ENCODE measurements at regions not wholly inside any gene's neighbourhood (a gene's known extent, or its start where the extent isn't known, plus 50 kb on each side); places are given as distances from the start of the nearest gene placed in this dataset.

DNA sequence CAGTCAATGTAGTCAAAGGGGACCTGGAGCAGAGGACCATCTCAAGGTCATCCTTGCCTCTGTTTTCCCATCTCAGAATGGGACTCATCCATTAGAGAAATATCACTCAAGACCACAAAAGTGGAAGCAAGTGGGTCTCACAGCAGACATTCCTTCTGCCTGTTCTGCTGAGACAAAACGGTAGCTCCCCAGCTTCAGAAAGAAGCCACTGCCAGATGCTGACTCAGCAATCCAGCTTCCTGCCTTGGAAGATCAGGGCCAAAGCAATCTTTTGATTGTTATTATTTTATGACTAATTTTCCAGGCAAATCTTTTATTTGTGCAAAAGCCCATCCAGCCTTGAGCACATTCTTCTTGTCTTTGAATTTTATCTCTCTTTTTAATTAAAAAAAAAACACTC lies 86.8 kb downstream of the CCT6B start:
- no peak for DNase-seq (ENCODE audit: low spot score)

DNA sequence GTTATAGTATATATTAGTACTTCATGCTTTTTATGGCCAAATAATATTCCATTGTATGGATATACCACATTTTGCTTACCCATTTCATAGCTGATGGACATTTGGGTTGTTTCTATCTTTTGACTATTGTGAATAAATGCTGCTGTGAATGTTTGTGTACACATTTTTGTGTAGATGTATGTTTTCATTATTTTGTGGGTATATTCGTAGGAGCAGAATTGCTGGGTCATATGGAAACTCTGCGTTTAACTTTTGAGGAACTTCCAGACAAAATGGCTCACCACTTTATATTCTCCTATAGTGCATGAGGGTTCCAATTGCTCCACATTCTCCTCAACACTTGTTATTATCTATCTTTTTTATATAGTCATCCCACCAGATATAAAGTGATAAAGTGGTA lies 88.6 kb downstream of the CCT6B start:
- no peak for DNase-seq (ENCODE audit: low spot score)

DNA sequence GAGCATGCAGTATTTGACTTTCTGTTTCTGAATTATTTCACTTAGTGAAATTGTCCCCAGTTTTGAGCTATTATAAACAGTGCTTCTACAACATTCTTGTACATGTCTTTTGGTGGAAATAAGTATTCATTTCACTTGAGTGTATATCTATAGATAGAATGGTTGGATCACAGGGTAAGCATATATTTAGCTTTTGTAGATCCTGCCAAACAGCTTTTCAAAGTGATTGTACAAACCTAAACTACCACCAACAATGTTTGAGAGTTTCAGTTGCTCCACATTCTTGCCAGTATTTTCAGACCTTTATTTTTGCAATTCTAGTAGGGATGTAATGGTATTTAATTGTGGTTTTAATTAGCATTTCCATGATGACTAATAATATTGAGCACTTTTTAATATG lies 91.6 kb downstream of the CCT6B start:
- no peak for DNase-seq (ENCODE audit: low spot score)

DNA sequence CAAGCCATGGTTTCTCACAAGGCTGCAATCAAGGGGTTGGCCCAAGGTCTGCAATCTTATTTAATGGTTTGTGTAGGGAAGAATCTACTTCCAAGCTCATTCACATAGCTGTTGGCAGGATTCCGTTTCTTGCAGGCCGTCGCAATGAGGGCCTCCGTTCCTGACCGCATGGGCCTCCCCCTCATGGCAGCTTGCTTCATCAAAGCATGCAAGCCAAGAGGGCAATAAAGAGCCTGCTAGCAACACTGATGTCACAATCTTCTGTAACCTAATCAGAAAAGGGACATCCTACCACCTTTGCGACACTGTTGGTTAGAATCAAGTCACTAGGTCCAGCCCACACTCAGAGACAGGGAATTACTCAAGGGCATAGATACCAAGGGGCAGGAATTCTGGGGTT lies 95.5 kb downstream of the CCT6B start:
- no peak for DNase-seq (ENCODE audit: low spot score)

DNA sequence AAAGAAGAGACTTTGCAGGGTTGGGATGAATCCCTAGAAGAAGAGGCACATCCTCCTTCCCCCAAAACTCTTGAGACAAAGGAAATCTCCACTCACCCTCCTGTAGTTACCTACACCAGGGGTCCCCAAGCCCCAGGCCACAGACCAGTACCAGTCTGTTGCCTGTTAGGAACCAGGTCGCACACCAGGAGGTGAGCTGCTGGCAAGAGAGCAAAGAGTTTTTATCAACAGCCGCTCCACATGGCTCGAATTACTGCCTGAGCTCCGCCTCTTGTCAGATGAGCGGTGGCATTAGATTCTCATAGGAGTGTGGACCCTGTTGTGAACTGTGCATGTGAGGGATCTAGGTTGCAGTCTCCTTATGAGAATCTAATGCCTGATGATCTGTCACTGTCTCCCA lies 98.9 kb downstream of the CCT6B start:
- no peak for DNase-seq (ENCODE audit: low spot score)

DNA sequence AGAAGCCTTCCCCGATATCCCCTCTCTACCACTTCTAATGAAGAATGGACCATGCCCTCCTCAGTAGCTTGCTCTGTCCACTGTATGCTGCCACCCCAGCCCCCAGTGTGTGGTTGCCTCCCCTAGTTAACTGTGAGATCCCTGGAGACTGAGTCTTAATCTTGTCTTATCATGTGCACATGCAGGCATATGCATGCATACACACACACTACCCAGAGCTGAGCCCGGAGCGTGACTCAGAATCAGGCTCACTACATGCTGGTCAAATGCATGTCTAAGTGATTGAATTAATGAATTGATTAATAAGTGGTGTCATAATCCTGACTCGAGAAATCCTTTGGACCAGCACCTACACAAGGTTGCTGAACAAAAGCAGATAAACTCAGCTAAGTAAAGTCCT lies 99.4 kb downstream of the CCT6B start:
- no peak for DNase-seq (ENCODE audit: low spot score)

DNA sequence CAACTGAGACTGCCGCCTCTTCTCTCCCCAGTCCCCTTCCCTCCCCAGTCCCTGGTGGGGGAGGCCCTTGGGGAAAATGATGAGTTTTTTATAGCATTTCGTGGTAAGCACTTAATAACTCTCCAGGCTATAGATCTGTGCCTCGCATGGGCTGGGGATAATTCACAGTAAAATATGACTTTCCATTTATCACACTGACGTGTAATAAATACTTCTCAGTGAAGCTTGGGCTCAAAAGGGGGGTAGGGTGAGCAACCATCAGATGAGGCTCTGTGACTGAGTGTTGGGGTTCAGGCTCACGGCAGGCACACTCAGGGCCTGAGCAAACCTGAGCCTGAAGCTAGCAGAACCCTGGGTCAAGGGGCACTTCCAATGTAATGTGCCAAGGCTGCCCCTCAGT lies 101.6 kb downstream of the CCT6B start:
- DNase-seq (ENCODE audit: low spot score) = no peak

DNA sequence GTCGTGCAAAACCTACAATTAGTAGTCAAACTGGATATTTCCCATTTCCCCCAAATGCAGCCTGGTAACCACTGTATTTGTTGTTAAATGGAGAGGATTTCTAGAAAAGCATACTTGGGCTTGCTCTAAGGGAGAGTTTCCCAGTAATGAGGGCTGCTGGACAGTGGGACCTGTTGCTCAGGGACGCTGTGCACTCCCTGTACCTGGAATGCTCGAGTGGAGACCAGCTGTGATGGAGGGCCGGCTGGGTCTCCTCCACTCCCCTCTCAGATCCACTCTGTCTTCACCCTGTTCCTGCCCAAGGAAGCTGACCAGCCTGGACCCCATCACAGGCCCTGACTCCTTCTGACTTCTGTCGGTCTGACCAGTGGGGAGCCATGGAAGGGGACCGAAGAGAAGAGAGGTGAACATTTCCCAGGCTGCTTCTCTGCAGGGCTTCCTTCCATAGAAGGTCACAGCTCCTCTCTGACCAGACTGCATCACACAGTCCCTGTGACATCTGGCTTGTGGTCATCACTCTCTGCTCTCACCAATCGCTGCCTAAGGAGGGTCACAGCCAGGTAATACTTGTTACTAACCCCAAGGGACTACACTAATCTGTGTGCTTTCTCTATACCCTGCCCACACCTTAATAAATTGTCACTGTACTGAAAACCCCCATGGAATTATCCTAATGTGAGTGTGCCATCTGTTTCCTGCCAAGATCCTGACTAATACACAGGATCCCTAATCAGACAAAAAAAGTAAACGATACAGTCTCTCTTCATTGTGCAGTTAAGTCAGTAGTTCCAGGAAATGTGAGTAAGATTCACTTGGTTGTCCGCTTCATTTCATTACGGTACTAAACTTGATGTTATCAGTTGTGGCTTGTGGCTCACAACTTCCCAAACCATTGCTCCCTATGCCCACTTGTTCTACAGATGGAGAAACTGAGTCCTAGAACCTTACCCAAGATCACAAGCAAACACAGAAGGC lies 102.4 kb downstream of the CCT6B start:
- DNase-seq (ENCODE audit: low spot score) = no peak

DNA sequence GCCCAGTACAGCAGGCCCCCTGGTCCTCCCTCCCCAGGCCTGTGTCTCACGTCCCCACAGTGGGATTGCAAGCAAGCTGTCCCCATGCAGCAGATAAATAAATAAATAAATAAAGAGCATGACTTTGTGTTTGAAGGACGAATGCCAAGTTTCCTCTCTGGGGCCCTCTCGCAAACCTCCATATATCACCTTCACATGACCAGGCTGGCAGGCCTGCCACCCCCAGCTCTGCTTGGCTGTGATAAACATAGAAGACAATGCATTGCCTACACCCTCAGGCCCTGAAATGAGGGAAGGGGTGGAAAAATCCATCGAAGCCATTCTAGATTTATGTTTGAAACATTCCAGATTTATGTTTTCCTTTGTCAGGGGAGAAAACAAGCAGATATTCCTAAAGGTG lies 107.3 kb downstream of the CCT6B start:
- DNase-seq (ENCODE audit: low spot score) = no peak

DNA sequence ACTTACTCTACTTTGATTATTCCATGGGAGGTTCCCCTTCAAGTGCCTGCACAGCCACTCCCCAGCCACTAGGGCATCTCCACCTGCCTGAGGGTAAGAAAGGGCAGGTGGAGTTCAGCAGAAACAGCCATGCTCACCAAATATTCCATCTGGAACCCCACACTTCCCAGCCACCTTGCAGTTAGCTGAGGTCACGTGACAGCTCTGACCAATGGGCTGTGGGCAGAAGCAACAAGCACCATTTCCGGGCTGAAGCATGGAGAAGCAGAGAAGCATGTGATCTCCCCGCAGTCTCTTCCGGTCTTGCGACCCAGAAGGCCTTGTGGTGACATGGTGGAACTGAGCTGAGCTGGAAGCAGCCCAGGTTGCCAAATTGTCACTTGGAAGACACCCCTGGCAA lies 108.6 kb downstream of the CCT6B start:
- no peak for DNase-seq (ENCODE audit: low spot score)

DNA sequence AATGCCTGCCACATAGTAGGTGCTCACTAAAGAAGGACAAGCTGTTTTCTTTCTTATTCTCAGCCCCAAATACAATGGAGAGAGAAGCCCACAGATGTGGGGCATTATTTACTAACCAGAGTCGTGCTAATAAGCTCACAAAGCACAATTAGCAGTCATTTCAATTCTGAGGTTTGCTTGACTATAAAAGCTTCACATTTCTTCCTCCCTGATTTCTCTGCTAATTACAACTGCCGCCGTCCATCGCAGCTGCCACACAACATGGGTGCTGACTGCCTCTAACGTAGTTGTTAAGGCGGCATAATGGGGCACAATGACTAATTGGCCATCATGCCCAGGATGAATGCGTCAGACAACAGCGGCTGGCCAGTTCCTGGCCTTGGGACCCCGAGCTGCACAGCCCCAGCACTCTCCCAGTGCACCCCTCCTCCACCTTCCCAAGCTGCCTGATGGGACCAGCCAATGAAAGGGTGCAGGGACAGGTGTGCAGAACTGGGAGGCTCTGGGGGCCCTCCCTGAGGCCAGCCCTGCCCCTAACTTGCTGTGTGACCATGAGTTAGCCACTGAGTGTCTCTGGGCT lies 109.2 kb downstream of the CCT6B start:
- DNase-seq (ENCODE audit: low spot score) = no peak

DNA sequence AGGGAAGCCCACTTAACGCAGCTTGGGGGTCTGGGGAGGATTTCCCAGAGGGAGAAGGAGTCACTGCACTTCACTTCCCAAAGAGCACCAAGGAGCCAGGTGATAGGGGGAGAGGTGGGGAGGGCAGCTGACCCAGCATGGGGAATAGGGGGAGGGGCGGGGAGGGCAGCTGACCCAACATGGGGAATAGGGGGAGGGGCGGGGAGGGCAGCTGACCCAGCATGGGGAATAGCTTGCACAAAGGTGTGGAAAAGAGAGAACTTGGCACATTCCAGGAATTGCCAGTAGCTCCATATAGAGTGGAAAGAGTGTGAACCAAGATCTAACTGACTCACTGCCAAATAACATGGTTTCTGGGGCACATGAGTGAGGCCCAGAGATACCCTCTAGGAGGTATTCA lies 110.3 kb downstream of the CCT6B start:
- no peak for DNase-seq (ENCODE audit: low spot score)

DNA sequence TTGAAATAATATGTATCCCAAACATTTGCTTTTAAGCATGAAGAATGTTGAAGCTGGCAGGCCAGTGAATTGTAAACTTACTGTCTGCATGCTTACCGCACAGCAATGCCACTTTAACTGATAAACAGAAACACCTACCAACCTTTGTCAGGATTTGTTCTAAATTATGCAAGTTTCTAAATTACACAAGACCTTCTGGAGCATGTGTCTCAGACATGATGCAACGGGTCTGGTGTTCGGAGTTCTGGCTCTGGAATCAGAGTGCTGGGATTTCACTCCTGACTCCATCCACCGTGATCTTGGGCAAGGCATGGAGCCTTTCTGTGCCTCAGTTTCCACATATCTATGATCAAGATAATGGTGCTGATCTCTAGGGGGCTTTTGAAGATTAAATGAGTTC lies 111.2 kb downstream of the CCT6B start:
- no peak for DNase-seq (ENCODE audit: low spot score)

DNA sequence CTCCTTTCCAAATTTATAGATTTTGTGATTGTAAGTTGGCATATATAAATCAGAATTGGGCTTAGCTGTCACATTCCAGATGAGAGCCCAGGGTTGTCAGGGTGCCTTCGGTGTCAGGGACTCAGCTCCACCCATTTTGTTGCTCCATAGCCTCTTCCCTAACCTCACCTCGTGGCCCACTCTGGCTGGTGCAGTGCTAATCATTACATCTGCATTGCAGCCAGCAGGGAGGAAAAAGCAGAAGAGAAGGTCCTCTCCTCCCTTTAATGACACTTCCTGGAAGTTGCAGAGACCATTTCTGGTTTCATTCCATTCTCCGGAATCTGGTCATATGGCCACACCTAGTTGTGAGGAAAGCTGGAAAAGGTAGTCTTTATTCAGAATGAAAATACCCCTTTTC lies 113.3 kb downstream of the CCT6B start:
- DNase-seq (ENCODE audit: low spot score) = no peak

DNA sequence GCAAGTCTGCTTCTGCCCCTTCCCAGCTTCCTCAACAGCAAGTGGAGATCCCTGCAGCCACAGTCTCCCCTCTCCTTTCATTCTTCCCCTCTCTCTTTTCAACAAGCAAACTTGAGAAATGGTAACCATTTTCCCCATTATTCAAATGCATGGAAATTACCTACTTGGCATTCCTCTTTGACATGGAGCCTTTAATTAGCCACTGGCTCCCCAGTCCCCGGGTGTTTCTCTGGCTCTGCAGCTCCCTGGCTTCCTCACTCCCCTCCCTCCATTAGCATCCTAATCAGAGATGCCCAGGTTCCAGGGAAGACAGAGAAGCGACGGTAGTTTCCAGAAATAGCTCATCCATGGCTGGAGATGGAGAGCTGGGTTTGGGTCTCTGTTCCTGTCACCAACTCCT lies 116.0 kb downstream of the CCT6B start:
- DNase-seq (ENCODE audit: low spot score) = no peak

DNA sequence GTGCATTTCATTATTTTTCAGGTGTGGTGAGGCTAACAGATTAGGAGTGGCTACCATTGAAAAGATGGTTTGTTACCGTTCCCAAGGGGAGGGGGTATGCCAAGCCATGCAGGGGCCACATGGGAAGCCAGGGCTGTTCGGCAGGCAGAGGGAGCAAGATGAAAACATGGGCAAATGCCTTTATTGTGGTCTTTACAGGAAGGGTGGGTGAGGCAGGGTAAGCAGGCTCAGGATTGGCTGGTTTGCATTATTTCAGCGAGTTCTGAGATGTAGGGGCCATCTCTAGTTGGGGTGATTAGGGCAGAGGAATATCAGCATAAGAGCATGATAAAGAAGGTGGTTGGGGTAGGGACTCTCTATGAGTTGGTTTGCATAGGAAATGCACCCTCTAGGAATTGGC lies 117.6 kb downstream of the CCT6B start:
- DNase-seq (ENCODE audit: low spot score) = no peak

DNA sequence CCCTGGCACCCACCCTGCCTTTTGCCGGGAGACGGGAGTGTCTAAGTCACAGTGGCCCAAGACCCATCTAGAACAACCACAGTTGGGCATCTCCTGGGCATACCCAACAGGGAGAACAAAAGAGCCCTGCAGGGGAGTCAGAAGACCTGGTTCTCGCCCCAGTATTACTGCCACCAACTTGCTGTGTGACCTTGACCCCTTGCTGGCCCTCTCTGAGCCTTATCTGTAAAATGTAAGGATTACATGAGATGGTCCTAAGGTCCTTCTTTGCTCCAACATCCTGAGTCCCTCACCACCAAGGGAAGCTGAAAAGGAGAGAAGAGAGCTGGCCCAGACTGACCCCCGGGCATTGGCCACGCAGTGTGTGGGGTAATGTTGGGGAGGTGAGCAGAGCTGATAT lies 119.0 kb downstream of the CCT6B start:
- no peak for DNase-seq (ENCODE audit: low spot score)

DNA sequence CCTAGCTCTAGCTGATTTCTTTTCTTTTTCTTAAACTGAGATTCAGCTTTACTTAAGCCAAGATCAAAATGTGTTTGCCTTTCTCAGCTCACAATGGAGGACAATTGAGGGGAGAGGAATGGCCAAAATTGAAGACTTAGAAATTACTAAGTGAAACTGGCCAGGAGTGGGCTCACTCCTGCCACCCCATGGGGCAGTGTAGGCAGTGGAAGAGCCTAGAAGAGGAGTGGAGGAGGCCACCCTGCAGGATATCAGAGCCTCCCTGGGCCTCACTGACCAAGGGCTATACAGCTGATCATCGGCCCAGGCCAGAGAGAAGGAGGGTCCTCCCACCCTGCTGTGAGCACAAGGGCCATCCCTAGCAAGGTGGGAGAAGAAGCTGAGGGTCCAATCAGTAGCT lies 119.8 kb downstream of the CCT6B start:
- no peak for DNase-seq (ENCODE audit: low spot score)

DNA sequence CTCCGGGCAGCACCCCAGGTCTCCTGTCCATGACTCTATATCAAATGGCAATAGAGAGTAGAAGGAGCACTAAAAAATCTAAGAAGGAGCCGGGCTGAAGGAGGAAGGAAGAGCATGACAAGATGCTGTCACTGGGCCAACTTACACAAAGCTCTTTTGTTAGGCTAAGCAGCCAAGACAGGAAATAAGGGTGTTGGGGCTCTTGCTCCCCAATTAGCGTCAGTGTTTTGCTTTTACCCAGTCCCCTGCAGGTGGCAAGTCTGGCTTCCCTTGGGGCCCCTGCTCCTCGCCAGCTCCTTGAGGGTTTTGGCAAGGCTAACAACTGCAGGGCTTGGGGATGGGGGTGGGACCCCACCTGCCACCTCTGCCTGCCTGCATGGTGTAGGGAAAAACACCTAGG lies 120.5 kb downstream of the CCT6B start:
- DNase-seq (ENCODE audit: low spot score) = no peak

DNA sequence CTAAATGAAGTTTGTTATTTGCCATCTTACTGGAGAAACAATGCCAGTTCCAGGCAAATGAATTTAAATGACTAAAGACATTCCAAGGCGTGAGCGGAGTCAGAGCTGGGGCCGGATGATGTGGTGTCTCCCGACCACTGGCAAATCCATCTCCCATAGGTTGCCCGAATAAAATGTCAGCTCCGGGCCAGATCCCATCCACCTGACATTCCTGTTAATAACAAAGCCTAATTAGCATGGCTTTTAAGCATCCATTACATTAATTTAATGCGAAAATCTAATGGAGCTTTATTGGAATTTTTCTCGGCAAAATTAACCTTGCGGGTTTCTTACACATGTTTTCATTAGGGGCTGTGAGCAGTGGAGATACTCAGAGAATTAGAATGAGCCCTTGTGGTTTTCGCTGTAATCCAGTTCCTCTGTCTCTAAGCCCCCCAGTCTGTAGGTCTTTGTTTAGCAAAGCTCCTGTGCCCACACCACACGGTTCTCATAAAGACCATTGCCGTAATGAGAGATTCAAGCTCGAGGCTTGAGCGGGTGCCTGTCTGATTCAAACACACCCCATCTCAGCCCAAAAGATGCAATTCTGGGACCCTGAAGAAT lies 123.3 kb downstream of the CCT6B start:
- no peak for DNase-seq (ENCODE audit: low spot score)

DNA sequence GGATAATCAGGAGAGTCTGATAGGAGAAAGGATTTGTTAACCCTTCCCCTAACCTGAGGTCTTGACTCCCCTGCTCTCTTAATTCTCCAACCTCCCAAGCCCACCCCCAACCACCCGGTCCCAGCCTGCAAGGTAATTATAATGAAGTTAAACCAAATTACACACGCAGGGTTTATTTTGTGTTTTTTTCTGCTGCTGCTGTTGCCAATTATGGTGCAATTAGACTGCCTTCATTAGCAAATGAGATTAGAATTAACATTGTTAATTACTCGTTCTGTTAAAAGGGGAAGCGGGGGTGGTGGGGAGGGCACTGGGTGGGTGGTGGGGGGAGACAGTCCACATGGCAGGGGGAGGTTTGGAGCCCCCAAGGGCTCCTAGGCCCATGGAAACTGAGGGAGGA lies 128.9 kb downstream of the CCT6B start:
- no peak for DNase-seq (ENCODE audit: low spot score)

DNA sequence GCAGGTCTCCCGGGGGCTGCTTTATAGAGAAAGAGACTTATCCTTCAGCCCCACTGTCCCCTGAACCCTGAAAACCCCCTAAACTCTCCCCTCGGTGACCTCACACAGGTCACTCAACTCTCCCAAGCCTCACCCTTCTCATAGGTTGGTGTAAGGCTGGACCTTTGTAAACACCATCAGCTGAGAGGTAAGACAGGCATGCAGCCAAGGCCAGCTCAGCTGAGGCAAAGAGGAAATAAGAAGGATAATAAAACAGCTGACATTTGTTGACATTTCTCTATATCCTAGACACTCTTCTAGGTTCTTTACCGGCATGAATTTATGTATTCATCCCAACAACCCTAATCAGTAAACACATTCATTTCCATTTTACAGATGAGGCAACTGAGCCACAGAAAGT lies 134.3 kb downstream of the CCT6B start:
- no peak for DNase-seq (ENCODE audit: low spot score)

DNA sequence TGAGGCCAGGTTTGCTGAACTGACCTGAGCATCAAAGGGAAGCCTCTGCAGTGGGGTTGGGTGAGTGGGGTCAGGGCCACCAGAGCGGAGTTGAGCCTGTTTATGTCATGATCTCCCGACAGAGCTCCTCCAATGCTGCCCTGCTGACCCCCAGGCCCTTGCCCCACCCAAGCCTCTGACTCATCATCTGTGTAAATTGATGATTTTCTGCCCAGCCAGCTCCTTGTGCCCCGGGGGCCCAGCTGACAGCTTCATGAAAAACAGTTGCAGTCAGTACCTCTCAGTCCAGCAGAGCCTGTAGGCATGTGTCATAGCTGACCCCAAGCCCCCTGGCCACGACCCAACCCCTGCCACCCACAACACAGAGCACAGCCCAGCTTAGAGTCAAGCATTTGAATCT lies 134.9 kb downstream of the CCT6B start:
- no peak for DNase-seq (ENCODE audit: low spot score)

All from ureter (tissue), 1 donor.